ENCODE measurements at regions not wholly inside any gene's neighbourhood (a gene's known extent, or its start where the extent isn't known, plus 50 kb on each side); places are given as distances from the start of the nearest gene placed in this dataset.

DNA sequence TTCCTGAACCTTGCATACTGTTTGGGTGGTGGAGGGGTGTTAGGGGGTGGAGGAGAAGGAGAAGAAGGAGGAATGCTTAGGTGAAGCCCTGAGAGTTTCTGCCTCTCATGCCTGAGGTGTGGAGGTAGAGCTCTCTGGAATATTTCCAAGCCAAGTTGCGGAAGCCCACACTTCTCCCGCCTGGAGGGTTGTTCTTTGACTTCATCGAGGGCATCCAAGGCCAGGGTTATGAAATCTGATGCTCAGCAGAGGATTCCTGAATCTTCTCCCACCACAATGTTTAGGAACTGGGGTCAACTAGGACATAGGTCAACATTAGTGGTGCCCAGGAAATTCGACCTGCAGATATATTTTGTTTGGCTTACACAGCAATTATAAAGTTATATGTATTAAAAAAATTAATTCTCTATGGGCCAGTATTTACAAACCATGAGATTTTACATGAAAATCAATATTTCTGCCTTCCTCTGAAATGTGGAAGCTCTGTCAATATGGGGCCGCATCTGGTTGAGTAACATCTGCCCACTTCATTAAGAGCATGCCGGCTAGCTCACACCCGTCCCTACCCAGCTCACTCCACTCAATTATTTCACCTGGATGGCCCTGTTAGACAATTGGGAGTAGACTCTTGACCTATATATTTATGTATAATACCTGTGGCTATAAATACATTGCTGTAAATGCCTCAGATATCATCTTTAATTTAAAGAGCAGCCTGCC, 257.1 kb upstream of the ZFP64 start:
- TF ChIP-seq, protein P1, sequence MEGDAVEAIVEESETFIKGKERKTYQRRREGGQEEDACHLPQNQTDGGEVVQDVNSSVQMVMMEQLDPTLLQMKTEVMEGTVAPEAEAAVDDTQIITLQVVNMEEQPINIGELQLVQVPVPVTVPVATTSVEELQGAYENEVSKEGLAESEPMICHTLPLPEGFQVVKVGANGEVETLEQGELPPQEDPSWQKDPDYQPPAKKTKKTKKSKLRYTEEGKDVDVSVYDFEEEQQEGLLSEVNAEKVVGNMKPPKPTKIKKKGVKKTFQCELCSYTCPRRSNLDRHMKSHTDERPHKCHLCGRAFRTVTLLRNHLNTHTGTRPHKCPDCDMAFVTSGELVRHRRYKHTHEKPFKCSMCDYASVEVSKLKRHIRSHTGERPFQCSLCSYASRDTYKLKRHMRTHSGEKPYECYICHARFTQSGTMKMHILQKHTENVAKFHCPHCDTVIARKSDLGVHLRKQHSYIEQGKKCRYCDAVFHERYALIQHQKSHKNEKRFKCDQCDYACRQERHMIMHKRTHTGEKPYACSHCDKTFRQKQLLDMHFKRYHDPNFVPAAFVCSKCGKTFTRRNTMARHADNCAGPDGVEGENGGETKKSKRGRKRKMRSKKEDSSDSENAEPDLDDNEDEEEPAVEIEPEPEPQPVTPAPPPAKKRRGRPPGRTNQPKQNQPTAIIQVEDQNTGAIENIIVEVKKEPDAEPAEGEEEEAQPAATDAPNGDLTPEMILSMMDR (IDR thresholded peaks at IDR 0.05), result no peak
- no peak for TF ChIP-seq EP300 (IDR thresholded peaks at IDR 0.05)
- TF ChIP-seq POLR2A (IDR thresholded peaks at IDR 0.05), result no peak
- no peak for TF ChIP-seq POLR2AphosphoS5 (IDR thresholded peaks at IDR 0.05)
